Heart right ventricle (tissue), 16 donors: ENCODE measurements at regions not wholly inside any gene's neighbourhood (a gene's known extent, or its start where the extent isn't known, plus 50 kb on each side); places are given as distances from the start of the nearest gene placed in this dataset.
"Not testable (repeated sequence)": the region's sequence is repeated elsewhere in the genome, so short reads cannot be mapped to it uniquely, and the experiment has no call there.

ENCODE experiments used
- ATAC-seq, 8 donors: fragments of 200-7000 bp; cut with Tn5 transposase; one replicate each; pipeline ENCODE4 v1.9.1; 2020; ENCODE audit warnings: mild to moderate bottlenecking in 8 of 8, moderate library complexity in 8 of 8, moderate number of reproducible peaks in 1 of 8
- DNase-seq, 2 donors: peaks; one replicate each; pipeline ENCODE4 v3.0.0-alpha.2; 2020
- H3K27ac ChIP-seq, 10 donors: fragments of 200-600 bp; sonication (generic) in 2 of 10; one replicate each; pipeline versions ENCODE4 v1.5.0 to v1.8.0; 2020 to 2022; ENCODE audit warnings: mild to moderate bottlenecking in 3 of 10
- H3K27me3 ChIP-seq, 7 donors: fragments of 200-600 bp; one replicate each; pipeline ENCODE4 v1.8.0; 2021 to 2022; ENCODE audit warnings: mild to moderate bottlenecking in 2 of 7
- H3K36me3 ChIP-seq, 9 donors: fragments of 200-600 bp; sonication (generic) in 1 of 9; one replicate each; pipeline versions ENCODE4 v1.5.0 to v1.8.0; 2020 to 2022; ENCODE audit warnings: mild to moderate bottlenecking in 2 of 9
- H3K4me1 ChIP-seq, 9 donors: fragments of 200-600 bp; sonication (generic) in 1 of 9; one replicate each; pipeline versions ENCODE4 v1.5.0 to v1.8.0; 2020 to 2022; ENCODE audit warnings: mild to moderate bottlenecking in 4 of 9
- H3K4me3 ChIP-seq, 10 donors: fragments of 200-600 bp; sonication (generic) in 2 of 10; one replicate each; pipeline versions ENCODE4 v1.5.0 to v1.8.0; 2020 to 2022; ENCODE audit warnings: mild to moderate bottlenecking in 7 of 10, moderate library complexity in 2 of 10
- H3K9me3 ChIP-seq, 11 donors: fragments of 200-600 bp in 10 of 11; sonication (generic) in 2 of 11; one replicate each; pipeline versions ENCODE4 v1.5.0 to v1.8.0; 2013 to 2022; ENCODE audit warnings: mild to moderate bottlenecking in 2 of 11, control low read depth in 1 of 11, moderate library complexity in 1 of 11
- CTCF ChIP-seq, 9 donors: fragments of 200-600 bp; sonication (generic) in 2 of 9; IDR thresholded peaks; one replicate each; pipeline versions ENCODE4 v1.5.0 to v1.8.0; 2021 to 2022; ENCODE audit warnings: antibody characterized with exemption in 9 of 9, mild to moderate bottlenecking in 5 of 9, moderate library complexity in 1 of 9
- WGBS, 2 donors: extraction: QIAGEN DNeasy Blood & Tissue Kit; methylation state at CpG; one replicate each; pipeline ENCODE4 v1.1.7; 2013; ENCODE audit warnings: inconsistent platforms in 1 of 2; 5-methylcytosine and 5-hydroxymethylcytosine counted together
- intact Hi-C, 10 donors: fragments of 100-400 bp; cut with DNase I; formaldehyde crosslinking; loops; one replicate each; pipeline versions ENCODE4 v1.11.1 to v1.14.2; 2022
- donor health status: Arrhythmogenic right ventricular cardiomyopathy.
- donor health status: ischemic (EF 13 %, LVEDD 7.1; RV severe dilation, severe dysfunction).
- donor health status: healthy with polysubstance abuse.
- donor health status: DM: no; HTN: yes; CAD: no.
- donor health status: DM: no; HTN: no; CAD: no.
- donor health status: ischemic (EF 25% LVEDD 6.9; RV normal size, moderate dysfunction).
- donor health status: ischemic (EF 25% LVEDD 5.7; RV mildly dilated, moderate dysfunction).
- donor health status: healthy.
- donor health status: DM: yes; HTN: yes; CAD: no.
- donor health status: Ischemic cardiomyopathy.
- donor health status: ischemic (EF 35%, LVEDD 5.7; RV mildly dilated, moderate dysfunction).
- donor health status: nonischemic (EF 11% LVEDD 7.7; RV severe dilation, severe dysfunction).
- donor health status: DM: yes; HTN: yes; CAD: no.
- donor health status: PGD.
- donor health status: ischemic (EF 29% LVEDD 5.4; RV normal size, mild dysfunction).
- donor health status: nonischemic (EF 23%, LVEDD 6.1; RV moderate dilation, normal function).

- intact Hi-C loops = no loop called here
- Histone ChIP-seq H3K4me3 (no peak overlapping the region), H3K36me3 (no peaks in the 10 kb centered on the region), H3K27ac (no peak overlapping the region), H3K9me3 (peaks cover 0 to 69% (median 0%) of the 10 kb centered on the region in 11 donors), H3K27me3 (no peaks in the 10 kb centered on the region), H3K4me1 (no peaks in the 10 kb centered on the region)
- no peak for TF ChIP-seq CTCF (IDR thresholded peaks at IDR 0.05)
- ATAC-seq (no peak), DNase-seq (no peak)
- WGBS, 2 donors = 70 to 77% methylated on average over 18 of the region's 18 CpGs
These were observed 650.3 kb upstream of the ALG10B start for GRCh38 chr12:37666069-37666781.

- H3K4me3 ChIP-seq, DNase-seq, H3K4me1 ChIP-seq, ATAC-seq, H3K27ac ChIP-seq, intact Hi-C loops, H3K27me3 ChIP-seq, H3K36me3 ChIP-seq: not testable (repeated sequence)
- H3K9me3 ChIP-seq = peaks cover 0 to 65% (median 0%) of the 10 kb centered on the region in 11 donors
- WGBS, 2 donors = 87 to 88% methylated on average over 2 of the region's 2 CpGs
These were observed 648.0 kb upstream of the ALG10B start for GRCh38 chr12:37668557-37668956.

GRCh38 chr12:37672655-37673260, 643.8 kb upstream of the ALG10B start:
- ATAC-seq (no peak), DNase-seq (no peak)
- Histone ChIP-seq H3K4me1 (no peaks in the 10 kb centered on the region), H3K36me3 (no peaks in the 10 kb centered on the region), H3K27me3 (no peaks in the 10 kb centered on the region), H3K9me3 (peaks cover 0 to 81% (median 0%) of the 10 kb centered on the region in 11 donors), H3K27ac (no peak overlapping the region), H3K4me3 (no peak overlapping the region)
- intact Hi-C loops = no loop called here
- peak in 6 of 9 donors; percentile 7 to 39 (median 24) for TF ChIP-seq CTCF (IDR thresholded peaks at IDR 0.05)
- WGBS, 2 donors = 58 to 64% methylated on average over 6 of the region's 6 CpGs

GRCh38 chr12:37720846-37721245, 595.7 kb upstream of the ALG10B start:
- ATAC-seq (no peak), DNase-seq (no peak)
- no peak overlapping the region for H3K27ac ChIP-seq
- peaks cover 0 to 77% (median 2%) of the 10 kb centered on the region in 11 donors for H3K9me3 ChIP-seq
- WGBS, 2 donors = 50 to 67% methylated on average over 5 of the region's 5 CpGs
- H3K4me3 ChIP-seq = no peak overlapping the region
- no peaks in the 10 kb centered on the region for H3K4me1 ChIP-seq
- no peak for TF ChIP-seq CTCF (IDR thresholded peaks at IDR 0.05)
- no peaks in the 10 kb centered on the region for H3K27me3 ChIP-seq
- no peaks in the 10 kb centered on the region for H3K36me3 ChIP-seq
- intact Hi-C loops = no loop called here

GRCh38 chr12:37733856-37734255, 582.7 kb upstream of the ALG10B start:
- 27 to 34% methylated on average over 2 of the region's 2 CpGs for WGBS, 2 donors
- H3K9me3 ChIP-seq = peaks cover 0 to 86% (median 1%) of the 10 kb centered on the region in 11 donors

More at GRCh38 chr12:37733856-37734255, 582.7 kb upstream of the ALG10B start:
- Histone ChIP-seq H3K36me3 (no peaks in the 10 kb centered on the region), H3K27ac (no peak overlapping the region), H3K4me1 (no peaks in the 10 kb centered on the region), H3K27me3 (no peaks in the 10 kb centered on the region), H3K4me3 (no peak overlapping the region)
- no peak for TF ChIP-seq CTCF (IDR thresholded peaks at IDR 0.05)
- intact Hi-C loops = no loop called here
- ATAC-seq (no peak), DNase-seq (no peak)
